RPMI8226 (cell line): ENCODE measurements at regions not wholly inside any gene's neighbourhood (a gene's known extent, or its start where the extent isn't known, plus 50 kb on each side); places are given as distances from the start of the nearest gene placed in this dataset.
"Not testable (repeated sequence)": the region's sequence is repeated elsewhere in the genome, so short reads cannot be mapped to it uniquely, and the experiment has no call there.

ENCODE experiments used
- DNase-seq: peaks from one replicate; pipeline ENCODE4 v3.0.0-alpha.2; 2015

DNA sequence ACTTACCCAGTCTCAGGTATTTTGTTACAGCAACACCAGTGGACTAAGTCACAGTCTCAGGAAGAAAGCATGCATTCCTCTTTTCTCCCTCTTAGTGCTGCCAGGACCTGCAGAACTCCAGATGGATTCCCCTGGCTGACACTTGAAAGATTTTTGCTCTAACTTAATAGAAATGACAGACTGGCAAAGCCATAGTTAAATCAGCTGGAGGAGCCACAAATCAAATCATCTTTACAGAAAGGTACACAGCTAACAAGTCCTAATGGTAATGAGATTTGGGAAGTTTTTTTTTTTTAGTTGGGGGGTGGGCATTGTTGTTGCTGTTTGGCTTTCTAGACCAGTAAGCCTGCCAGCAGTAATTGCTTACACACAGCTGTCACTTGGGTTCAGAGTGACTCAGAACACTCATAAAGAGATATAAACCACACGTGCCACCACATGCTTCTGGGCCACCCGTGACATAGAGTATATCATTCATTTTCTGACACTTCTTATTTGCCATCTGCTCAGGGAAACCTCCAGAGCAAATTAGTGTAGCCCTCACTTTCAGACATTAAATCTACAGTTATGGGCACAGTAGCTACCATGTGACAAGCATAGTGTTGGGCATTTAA, 72.4 kb downstream of the FH start:
- DNase-seq, result no peak

- DNase-seq, result no peak
Observed at GRCh38 chr1:241444836-241445235, 74.7 kb downstream of the FH start.

DNA sequence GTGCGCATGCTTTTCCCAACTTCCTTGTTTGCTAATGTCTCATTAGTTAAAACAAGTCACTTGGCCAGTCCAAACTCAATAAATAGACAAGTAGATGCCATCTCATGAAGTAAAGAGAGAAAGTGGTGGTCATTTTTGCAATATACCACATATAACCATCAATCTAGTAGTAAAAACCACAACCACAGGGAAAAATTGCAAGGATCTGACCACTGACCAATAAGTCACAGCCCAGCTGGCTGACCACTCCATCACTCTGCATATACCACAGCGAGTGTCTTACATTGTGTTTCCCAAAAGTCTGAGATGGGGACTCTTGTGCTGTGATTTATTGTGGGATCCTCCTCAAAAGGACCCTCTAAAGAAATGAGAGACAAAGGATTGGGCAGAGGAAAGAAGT, 76.0 kb downstream of the FH start:
- no peak for DNase-seq

DNA sequence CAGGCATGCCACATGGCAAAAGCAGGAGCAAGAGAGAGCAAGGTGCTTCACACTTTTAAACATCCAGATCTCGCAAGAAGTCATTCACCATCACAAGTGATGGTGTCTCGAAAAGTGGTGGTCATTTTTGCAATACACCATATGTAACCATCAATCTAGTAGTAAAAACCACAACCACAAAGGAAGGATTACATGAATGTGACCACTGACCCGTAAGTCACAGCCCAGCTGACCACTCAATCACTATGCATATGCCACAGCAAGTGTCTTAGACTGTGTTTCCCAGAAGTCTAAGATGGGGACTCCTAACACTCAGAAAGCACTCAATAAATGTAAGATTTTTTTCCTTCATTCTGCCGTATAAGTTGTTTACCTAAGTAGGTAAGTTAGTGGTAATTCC, 76.9 kb downstream of the FH start:
- DNase-seq, result no peak

DNA sequence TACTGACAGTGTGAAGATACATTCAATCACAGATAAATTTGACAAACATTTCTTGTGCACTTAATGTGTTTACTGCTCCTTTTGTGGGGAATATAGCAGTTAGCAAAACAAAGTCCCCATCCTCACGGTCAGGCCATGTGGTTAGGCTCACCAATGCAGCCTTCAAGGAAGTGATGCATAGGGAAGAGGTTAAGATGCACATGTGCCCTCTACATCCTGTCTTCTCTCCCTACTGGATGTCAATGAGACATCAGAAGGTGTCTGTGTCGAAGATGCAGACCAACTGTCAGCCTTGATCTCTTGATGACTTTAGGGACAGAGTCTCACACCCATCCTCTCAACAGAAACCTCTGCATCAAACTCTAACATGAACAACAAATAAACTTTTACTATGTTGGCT, 78.7 kb downstream of the FH start:
- no peak for DNase-seq

DNA sequence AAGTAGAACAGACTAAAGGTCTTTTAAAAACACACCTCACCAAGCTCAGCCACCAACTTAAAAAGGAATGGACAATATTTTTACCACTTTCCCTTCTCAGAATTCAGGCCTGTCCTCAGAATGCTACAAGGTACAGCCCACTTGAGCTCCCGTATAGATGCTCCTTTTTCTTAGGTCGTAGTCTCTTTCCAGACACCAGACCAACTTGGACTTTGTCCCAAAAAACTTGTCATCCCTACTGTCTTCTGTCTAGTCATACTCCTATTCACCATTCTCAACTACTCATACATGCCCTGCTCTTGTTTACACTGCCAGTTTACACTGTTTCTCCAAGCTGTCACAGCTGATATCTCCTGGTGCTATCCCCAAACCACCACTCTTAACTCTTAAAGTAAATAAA, 80.9 kb downstream of the FH start:
- DNase-seq, result not testable (repeated sequence)

- DNase-seq, result no peak
Observed at GRCh38 chr1:241432241-241432640, 75.2 kb upstream of the RGS7 start.

GRCh38 chr1:241425091-241425490, 68.1 kb upstream of the RGS7 start:
- DNase-seq, result not testable (repeated sequence)

DNA sequence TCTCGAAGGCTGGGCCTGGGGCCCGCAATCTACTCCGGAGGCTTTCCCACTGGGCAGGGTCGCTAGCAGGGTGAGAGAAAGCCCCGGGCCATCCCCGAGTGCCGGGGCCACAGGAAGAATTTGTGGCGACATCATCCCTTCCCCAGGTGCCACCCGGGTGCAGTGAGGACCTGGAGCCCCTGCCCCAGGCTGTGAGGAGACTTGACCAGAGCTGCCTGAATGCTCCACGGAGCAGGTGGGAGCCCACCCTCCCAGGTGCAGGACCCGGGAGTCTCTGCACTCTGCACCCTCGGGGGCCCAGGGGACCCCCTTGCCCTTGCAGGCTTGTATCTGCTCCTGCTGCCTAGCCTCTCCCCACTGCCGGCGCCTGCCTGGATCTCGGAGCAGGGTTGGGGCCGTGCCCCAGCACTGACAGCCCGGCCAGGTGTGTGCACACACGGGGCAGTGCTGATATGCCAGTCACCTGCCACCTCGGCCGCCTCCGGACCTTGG, 67.5 kb upstream of the RGS7 start:
- no peak for DNase-seq

GRCh38 chr1:241423541-241424479, 66.8 kb upstream of the RGS7 start:
- peak; percentile 26 for DNase-seq

DNA sequence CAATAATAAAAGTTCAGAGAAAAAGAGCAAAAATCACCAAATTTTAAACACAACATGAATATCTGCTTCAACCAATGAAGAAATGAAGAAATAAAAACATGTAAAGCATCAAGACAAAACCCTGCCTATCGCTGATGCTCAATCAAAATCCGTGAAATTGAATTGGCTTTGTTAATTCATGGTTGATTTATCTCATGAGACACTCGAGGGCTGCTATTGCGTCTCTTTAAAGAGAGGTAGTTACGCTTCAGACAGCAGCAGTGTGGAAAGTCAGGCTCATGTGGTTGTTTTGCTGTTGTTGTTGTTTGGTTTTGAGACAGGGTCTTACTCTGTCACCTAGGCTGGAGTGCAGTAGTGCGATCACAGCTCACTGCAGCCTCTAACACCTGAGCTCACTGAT, 65.5 kb upstream of the RGS7 start:
- no peak for DNase-seq

DNA sequence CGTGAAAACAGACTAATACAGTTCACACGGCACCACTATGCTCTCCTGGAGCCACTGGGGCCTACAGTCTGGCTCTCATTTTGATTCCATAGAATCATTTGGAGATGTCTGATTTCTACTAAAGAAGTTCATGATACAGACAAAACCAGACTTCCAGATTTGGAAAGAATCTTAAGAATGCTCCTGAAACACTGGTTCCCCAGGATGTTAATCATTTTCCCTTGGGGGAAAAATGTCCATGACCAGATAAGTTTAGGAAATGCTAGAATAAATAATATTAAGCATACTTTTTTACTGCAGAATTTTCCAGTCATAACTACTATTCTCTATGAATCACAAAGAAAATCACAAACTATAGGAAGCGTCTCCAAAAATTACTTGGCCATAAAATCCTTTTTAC, 63.0 kb upstream of the RGS7 start:
- DNase-seq, result no peak

DNA sequence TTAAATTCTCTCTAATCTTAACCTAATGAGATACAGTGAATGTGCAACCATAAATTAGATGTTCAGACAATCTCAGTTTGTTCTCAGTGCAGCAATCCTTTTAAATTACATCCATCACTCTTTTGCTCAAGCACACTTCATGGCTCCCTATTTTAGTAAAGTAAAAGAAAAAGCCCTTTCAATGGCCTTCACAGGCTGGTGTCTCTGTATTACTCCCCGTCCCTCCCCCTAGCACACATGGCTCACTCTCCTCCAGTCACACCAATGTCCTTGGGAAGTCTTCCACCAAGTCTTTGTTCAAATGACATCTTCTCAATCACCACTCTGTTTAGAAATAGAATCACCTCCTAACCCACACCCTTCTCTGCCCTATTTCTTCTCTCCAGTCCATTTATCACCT, 60.3 kb upstream of the RGS7 start:
- DNase-seq, result no peak

DNA sequence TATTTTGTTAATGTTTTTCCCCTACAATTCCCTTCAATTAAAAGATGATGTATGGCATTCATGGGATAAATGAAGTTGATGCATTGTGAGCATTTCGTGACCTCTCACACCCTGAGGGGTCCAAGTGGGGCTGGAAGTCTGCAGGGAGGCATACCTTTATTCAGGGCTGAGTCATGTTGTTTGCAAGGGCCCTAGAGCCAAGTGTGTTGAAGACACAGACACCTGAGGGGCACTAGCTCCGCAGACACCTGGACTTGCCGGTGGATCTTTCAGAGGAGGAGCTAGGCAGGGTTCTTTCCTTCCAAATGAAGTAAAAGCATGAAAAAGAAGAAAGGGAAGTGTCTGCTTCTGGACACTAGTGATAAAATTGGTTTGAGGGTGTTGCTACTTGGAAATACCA, 57.0 kb upstream of the RGS7 start:
- DNase-seq, result no peak

DNA sequence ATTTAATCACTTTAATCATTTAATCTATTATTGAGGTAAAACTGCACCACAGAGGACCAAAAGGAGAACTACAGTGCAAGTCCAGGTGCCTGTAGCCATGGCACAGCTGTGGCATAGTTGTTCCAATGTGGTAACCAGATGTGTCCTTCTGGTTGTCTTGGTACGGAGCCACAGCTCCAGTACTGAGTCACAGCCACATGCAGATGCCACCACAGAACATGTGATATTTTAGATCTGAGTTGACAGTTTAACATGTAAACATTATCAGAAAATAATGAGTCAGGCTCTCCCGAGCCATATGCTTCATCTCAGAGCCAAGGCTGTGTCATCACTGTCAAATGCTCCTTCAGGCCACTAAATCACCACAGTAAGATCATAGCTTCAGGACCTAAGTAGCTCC, 56.4 kb upstream of the RGS7 start:
- DNase-seq, result no peak

DNA sequence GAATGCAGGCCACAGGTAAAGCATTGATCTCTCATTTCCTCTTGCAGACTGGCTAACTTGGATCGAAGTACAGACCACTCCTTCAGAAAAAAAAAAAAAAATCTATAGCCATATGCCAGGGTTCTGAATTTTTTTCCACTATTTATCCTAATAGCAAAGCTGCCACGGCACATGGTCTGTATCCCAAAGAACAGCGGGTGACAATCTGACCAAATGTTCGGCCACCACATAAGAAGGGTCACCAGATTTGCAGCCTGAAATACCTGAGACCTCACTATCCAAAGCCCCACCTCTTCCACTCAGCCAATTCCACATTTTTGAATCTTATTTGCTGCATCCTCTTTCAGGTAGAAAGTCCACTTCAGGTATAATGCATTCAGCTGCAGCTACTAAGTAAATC, 55.6 kb upstream of the RGS7 start:
- no peak for DNase-seq

- DNase-seq, result no peak
Observed at GRCh38 chr1:241411776-241412338, 54.9 kb upstream of the RGS7 start.

- no peak for DNase-seq
Observed at GRCh38 chr1:241411056-241411775, 54.2 kb upstream of the RGS7 start.

DNA sequence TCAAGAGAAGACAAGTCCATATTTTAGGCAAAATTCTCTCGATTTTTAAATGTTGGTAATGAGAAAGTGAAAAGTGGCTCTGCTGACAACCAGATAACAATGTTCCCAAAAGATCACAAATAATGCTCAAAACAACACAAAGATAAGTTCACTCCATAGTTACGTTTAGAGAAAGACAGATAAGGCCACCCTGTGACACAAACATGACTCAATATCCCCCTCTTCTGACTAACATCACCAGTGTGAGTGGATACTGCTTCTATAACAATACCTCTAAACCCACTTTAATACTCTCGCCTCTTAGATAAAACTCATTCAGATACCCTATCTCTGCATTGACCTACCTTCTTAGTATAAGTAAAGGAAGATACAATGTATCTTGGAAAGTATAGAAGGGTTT, 51.2 kb upstream of the RGS7 start:
- DNase-seq, result no peak
